Left renal cortex interstitium (tissue), 4 donors: ENCODE measurements at regions not wholly inside any gene's neighbourhood (a gene's known extent, or its start where the extent isn't known, plus 50 kb on each side); places are given as distances from the start of the nearest gene placed in this dataset.

Experiments used
- DNase-seq, 4 donors: peaks; one replicate each; pipeline ENCODE4 v3.0.0-alpha.2; 2013; ENCODE audit warnings: low read depth in 4 of 4, low spot score in 2 of 4, missing footprints in 1 of 4

DNA sequence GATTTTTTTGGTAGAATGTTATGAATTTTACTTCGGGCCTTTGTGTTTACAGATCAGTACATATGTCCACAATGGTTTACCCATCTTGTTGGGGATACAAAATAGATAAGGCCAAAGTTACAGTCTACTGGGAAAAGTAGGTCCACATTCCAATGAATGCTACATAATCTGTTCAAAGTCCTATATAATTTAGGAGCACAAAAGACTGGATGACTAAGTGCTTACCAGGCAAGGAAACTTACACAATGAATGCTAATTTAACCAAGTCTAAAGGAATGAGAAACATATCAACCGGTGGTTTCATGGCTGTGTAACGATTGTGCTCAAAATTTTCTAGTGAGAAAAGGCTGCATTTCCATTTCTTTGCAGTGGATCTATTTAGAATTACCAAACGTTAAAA, 97.4 kb upstream of the TRPM3 start:
- no peak for DNase-seq

DNA sequence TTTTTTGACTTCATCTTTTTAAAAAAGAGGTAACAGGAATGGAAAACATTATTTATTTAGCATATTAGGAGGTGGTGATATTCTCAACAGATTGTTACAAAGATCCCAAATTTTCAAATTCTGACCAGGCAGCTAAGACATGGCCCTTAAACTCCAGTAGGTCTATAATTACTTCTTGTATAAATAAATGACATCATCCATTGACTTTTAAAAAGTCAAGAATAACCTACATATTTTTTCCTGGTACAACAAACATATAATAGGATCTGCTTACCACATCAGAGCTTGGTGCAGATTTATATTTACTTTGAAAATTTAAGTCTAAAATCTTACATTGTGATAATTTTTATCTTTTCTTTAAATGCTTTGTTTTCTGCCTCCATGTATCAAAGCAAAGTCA, 92.2 kb upstream of the TRPM3 start:
- DNase-seq: no peak

DNA sequence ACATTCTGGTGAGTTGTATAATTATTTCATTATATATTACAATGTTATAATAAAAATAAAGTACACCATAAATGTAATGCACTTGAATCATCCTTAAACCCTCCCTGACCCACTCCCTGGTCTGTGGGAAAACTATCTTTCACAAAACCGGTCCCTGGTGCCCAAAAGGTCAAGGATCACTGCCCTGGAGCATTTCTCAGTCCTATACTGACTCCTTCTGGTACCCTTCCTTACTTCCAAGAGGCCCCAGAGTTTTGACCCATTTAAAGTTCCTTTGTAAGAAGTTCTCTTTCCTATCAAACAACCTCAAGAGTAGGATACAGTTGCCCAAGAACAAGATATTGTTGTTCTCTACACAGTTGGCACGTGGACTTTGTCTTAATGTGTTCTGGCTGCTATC, 88.9 kb upstream of the TRPM3 start:
- no peak for DNase-seq

DNA sequence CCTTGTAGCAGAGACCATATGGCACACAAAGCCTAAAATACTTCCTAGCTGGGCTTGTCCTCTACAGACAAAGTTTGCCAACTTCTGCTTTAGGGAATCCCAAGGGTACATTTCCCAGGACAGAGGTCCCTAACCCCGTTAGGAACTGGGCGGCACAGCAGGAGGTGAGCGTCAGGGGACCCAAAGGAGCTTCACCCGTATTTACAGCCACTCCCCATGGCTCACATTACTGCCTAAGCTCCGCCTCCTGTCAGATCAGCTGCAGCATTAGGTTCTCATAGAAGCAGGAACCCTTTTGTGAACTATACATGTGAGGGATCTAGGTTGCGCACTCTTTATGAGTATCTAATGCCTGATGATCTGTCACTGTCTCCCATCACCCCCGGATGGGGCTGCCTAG, 88.5 kb upstream of the TRPM3 start:
- no peak for DNase-seq

DNA sequence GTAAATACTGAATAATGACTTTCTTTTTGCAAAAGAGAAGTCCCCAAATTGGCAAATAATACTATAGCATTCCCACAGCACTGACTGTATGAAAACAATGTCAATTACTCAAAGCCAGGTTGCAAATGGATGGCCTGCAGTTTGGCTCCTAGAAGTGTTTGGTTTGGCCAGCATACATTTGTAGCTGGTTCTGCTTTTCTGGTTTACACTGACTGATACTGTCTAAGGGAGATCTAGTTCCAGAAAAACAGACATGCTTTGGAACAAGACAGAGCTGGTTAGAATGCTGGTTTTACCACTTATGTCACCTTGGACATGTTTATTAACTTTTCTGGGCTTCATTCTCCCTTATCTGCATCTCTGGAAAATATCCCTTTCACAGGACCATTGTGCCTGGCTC, 81.5 kb upstream of the TRPM3 start:
- DNase-seq: no peak

DNA sequence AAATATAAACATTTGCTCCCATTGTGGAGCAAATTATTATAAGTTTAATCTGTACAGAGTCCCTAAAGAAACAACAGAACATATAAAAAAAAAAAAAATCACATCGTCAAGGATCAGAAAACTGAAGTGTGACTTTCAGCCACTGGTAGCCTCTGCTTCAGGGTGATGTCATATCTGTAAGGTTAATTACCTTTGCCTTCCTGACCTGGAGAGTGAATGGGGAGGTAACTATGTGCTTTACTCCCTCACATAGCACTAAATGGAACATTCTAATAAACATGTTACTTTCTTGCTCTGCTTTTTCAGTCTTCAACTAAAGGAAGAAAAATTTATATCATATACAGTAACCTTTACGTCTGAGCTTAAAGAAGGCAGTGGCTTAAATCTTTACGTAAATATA, 70.3 kb upstream of the TRPM3 start:
- DNase-seq: no peak

DNA sequence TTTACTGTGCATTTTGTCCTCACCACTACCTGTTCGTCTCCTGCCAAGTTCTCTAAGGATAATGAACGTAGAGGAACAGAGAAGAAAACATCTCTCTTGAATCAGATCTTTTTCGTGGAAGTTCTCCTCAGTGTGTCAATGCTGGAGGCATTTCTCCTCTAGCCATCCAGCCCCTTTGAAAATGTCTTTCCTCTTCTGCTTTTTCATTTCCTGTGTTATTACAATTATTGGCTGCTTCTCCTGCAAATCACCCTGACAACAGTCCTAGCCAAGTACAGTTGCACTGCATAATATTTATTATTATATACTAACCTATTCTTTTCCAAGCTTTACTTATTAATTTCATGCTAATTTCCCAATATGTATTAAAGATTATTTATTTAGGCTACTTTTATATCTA, 61.8 kb upstream of the TRPM3 start:
- no peak for DNase-seq

DNA sequence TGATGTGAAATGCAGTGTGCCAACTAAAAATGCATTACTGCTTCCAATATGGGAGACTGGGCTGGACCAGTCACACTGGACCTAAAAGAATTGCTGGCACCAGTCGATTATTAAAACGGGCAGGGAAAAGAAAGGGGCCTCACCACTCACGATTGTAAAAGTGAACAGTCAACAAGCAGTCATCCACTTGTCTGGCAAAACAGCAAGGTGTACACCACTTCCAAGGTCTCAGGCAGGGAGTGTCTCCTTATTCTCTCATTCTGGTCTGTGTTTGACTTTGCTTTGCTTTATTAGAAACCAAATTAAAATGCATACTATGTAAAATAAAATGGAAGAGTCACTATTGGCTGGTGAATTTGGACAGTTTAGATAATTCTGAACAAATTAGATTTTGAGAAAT, 57.8 kb upstream of the TRPM3 start:
- DNase-seq: no peak

DNA sequence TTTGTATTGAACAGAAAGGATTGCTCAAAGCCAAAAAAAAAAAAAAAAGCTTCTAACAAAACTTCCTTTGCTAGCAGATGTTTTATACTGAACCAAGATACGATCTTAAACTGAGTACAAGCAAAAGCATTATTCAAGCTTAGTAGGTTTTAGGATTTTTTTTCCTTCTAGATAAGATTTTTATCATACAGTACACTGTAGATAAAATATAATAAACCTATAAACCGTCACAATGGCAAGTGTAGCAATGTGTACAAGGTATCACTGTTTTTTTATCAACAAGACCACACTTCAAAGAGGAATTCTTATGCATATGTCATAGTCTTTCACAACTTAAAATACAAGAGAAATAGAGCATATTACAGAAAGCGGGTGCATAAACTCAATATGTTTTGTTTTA, 56.5 kb upstream of the TRPM3 start:
- DNase-seq: no peak

DNA sequence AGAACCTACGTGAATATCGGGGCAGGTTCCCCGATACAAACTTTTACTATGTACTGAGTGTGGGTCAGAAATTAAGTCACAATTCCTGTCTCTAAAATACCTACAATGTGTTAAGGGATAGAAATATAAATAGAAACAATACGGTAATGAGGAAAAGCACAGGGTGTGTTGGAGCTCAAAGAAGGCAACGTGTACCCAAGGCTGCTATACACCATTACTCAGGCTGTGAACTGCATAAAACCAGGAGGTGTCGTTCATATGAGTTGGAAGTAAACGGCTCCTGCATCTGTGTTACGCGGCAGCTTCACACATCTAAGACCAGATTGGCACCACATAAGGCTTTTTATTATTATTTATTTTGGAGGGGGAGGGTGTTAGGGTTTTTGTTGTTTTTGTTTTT, 50.1 kb upstream of the TRPM3 start:
- no peak for DNase-seq
